GM18505 (cell line): ENCODE measurements at regions not wholly inside any gene's neighbourhood (a gene's known extent, or its start where the extent isn't known, plus 50 kb on each side); places are given as distances from the start of the nearest gene placed in this dataset.
"Not testable (repeated sequence)": the region's sequence is repeated elsewhere in the genome, so short reads cannot be mapped to it uniquely, and the experiment has no call there.

Experiments
- ATAC-seq: cut with Tn5 transposase; IDR thresholded peaks from one replicate; pipeline ENCODE4 v1.9.1; 2021; ENCODE audit not compliant: unreplicated experiment
- POLR2A ChIP-seq: IDR thresholded peaks from 4 replicates; pipeline ENCODE4 v1.6.1; 2011; ENCODE audit warnings: borderline replicate concordance; ENCODE audit not compliant: insufficient read depth, insufficient read length; ENCODE audit errors: extremely low read depth

- no peak for ATAC-seq
Observed at GRCh38 chrX:78603908-78604307, 55.2 kb downstream of the RTL3 start.

GRCh38 chrX:78595901-78596502 is 63.1 kb downstream of the RTL3 start:
- TF ChIP-seq POLR2A: no peak
- ATAC-seq: no peak

More at GRCh38 chrX:78603908-78604307, 55.2 kb downstream of the RTL3 start:
- TF ChIP-seq POLR2A: no peak

GRCh38 chrX:78593701-78594100 is 65.4 kb downstream of the RTL3 start:
- no peak for ATAC-seq
- TF ChIP-seq POLR2A: no peak

DNA sequence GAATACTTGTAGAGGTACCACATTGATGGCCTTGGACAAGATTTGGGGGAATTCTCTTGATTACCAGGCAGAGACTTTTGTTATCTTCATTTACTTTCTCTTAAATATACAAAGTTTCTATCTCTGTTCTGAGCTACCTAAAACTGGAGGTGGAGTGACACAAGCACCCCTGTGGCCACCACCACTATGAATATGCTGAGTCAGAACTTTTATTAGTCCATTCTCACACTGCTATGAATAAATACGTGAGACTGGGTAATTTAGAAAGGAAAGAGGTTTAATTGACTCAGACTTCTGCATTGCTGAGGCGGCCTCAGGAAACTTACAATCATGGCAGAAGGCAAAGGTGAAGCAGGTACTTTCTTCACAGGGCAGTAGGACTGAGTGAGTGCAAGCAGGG is 67.1 kb downstream of the RTL3 start:
- no peak for ATAC-seq
- TF ChIP-seq POLR2A: no peak

DNA sequence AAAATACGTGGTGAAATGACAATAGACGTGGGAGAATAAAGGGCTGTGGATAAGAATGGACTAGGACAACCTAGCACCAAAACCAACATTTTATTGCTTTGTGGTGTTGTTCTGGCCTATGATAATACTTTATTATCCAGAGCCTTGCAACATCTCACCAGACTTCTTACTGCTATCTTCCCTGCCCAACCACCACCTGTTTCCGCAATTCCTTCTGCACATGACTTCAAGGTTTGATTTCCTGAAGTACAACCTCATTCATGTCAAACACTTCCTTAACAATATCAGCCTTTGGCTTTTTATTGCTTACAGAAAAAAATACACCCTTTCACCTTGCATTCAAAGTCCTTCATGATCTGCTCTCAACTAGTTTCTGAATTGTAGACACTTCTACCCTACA is 84.8 kb downstream of the RTL3 start:
- no peak for TF ChIP-seq POLR2A
- ATAC-seq: no peak

DNA sequence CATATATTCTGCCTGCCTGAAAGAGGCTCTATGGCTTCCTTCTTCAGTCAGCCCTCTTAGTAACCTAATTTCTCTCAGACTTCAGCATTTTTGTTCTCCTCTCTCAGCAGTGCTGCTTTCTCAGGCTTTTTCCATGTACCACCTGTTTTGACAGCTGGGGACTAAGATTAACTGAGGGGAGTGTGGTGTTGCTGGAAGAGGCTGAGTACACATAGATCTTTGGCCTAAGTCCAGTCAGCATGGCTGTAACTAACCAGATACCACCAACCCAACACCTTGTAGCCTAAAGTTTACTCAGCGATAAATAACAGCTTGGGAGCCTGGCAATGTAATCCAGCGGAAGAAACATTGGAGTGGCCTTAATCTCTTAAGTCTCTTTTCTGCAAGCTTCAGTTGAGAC is 85.5 kb downstream of the RTL3 start:
- TF ChIP-seq POLR2A: no peak
- ATAC-seq: no peak

- TF ChIP-seq POLR2A: no peak
Observed at GRCh38 chrX:78571849-78572248, 87.3 kb downstream of the RTL3 start.

DNA sequence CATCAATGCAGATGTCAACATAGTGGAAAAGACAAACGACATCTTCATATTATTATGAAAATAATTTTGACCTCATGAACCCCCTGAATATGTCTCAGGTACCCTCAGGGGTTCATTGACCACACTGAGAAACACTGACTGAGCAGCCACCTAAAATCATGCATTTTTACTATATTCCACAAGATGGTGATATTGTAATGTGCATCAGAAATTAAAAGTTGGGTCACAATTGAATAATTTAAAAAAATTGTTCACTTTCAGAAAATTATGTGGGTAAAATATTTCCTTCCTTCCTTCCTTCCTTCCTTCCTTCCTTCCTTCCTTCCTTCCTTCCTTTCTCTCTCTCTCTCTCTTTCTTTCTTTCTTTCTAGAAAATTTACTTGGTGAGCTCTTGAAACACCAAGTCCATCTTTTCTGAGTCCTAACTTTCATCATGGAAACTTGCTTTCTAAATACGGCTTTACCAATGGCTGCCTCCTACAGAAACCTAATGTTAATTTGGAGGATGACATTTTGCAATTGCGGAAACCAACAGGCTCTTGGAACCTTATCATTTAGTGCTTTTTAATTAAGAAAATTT is 103.6 kb downstream of the RTL3 start:
- TF ChIP-seq POLR2A: no peak
- ATAC-seq: no peak

More at GRCh38 chrX:78571849-78572248, 87.3 kb downstream of the RTL3 start:
- no peak for ATAC-seq

GRCh38 chrX:78552628-78553027 is 106.5 kb downstream of the RTL3 start:
- ATAC-seq: not testable (repeated sequence)

DNA sequence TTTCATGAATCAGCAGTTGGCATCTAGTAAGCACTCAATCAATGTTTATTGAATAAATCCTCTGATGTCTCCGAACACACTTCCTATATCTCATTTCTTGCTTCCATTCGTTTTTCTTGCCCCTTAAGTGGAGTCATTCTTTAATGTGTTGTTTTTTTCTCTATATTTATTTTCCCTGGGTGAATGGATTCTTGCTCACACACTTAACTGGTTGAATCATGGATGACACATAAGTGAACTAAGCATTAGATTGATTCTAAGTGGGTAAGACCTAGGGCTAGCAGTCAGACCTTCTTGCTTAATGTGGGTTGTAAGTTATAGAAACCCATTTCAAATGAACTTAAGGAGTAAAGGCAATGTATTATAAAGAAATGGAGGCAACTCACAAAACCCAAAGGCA is 111.1 kb downstream of the RTL3 start:
- TF ChIP-seq POLR2A: no peak
- ATAC-seq: no peak

- ATAC-seq: no peak
- no peak for TF ChIP-seq POLR2A
Observed at GRCh38 chrX:78545233-78545632, 113.9 kb downstream of the RTL3 start.

GRCh38 chrX:78543281-78543680 is 115.8 kb downstream of the RTL3 start:
- TF ChIP-seq POLR2A: no peak
- no peak for ATAC-seq

GRCh38 chrX:78540171-78540570 is 119.0 kb downstream of the RTL3 start:
- TF ChIP-seq POLR2A: no peak
- ATAC-seq: no peak

DNA sequence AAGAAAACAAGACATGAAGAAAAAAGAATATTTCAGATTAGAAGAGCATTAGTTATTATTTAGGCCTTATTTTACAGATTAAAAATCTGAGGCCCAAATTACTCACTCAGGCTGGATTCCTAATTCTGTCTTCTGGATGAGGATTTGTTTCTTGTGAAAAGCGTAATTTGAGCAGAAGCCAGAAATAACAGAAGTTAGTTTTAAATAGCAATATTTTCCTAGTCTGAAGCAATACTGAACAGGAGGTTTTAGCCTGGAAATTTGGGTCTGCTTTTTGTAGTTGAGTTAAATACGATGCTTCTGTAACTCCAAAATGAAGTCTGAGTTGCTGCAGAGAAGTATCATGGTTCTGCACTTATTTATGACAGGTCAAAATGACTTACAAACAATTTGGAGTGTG is 124.9 kb downstream of the RTL3 start:
- ATAC-seq: no peak
- TF ChIP-seq POLR2A: no peak

DNA sequence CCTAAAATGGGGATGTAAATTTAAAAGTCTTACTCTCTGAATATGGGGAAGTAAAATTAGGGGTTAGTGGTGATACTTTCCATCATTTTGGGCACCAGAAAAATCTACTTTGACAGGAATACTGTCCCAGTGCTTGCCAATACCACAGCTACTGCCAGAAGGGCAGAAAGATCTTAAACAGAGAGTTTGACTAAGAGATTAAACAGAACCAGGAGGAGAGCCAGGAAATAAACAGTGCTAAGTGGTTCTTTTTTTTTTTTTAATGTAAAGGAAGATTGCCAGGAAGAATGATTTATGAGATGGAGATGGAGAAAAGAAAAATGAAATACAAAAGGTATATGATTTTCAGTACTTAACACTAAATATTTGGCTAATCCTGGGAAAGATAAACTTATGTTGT is 126.8 kb downstream of the RTL3 start:
- ATAC-seq: no peak
- TF ChIP-seq POLR2A: no peak
